H1 (cell line): ENCODE measurements at regions not wholly inside any gene's neighbourhood (a gene's known extent, or its start where the extent isn't known, plus 50 kb on each side); places are given as distances from the start of the nearest gene placed in this dataset.

Experiments
- CTCF ChIA-PET: fragments of 300-600 bp; sonication (Branson Sonifier 250); formaldehyde crosslinking; loops from one replicate; lab custom pipeline; 2021; ENCODE audit not compliant: partially characterized antibody; lab: Charles Lee
- POLR2A ChIA-PET: fragments of 300-600 bp; sonication (Branson Sonifier 250); formaldehyde crosslinking; loops from one replicate; lab custom pipeline; 2021; ENCODE audit warnings: inconsistent platforms; ENCODE audit not compliant: partially characterized antibody; lab: Charles Lee
- DNase-seq, 2 experiments: peaks; one replicate each; pipeline versions ENCODE4 v3.0.0 to v3.0.0-alpha.2; 2010 to 2022; ENCODE audit warnings: low spot score in 2 of 2, low read depth in 1 of 2, mixed read lengths in 1 of 2
- FAIRE-seq: peaks from 2 replicates; lab custom pipeline; 2011; peaks lifted over from hg19 to GRCh38; lab: Jason Lieb, UNC
- H2AFZ ChIP-seq: 2 replicates; pipeline ENCODE4 v1.8.1; 2012; ENCODE audit warnings: low read length, inconsistent platforms
- H2AK5ac ChIP-seq: 2 replicates; pipeline ENCODE4 v1.6.1; 2013; ENCODE audit warnings: low read depth, low read length
- H2BK120ac ChIP-seq: replicated peaks from 2 replicates; pipeline ENCODE3; 2013; ENCODE audit warnings: low read depth, low read length, inconsistent platforms
- H2BK12ac ChIP-seq: 2 replicates; pipeline ENCODE4 v1.6.1; 2013; ENCODE audit warnings: low read depth, low read length
- H2BK15ac ChIP-seq: 2 replicates; pipeline ENCODE4 v1.6.1; 2013; ENCODE audit warnings: low read length
- H2BK20ac ChIP-seq: 2 replicates; pipeline ENCODE4 v1.6.1; 2013; ENCODE audit warnings: low read length
- H2BK5ac ChIP-seq: 2 replicates; pipeline ENCODE4 v1.6.1; 2013; ENCODE audit warnings: low read depth, low read length
- H3K14ac ChIP-seq: 2 replicates; pipeline ENCODE4 v1.6.1; 2013; ENCODE audit warnings: inconsistent platforms; ENCODE audit not compliant: insufficient read length
- H3K18ac ChIP-seq: 2 replicates; pipeline ENCODE4 v1.6.1; 2013; ENCODE audit warnings: low read length; ENCODE audit errors: extremely low read depth
- H3K23ac ChIP-seq: 2 replicates; pipeline ENCODE4 v1.6.1; 2013; ENCODE audit warnings: inconsistent platforms; ENCODE audit not compliant: insufficient read length
- H3K23me2 ChIP-seq: 2 replicates; pipeline ENCODE4 v1.6.1; 2013; ENCODE audit warnings: low read depth, low read length
- H3K27ac ChIP-seq: 2 replicates; pipeline ENCODE4 v1.6.1; 2011; ENCODE audit warnings: low read depth, low read length, inconsistent platforms
- H3K27me3 ChIP-seq, 4 experiments: replicated peaks in 1 of 4; 1 replicate in 1 of 4; 2 replicates in 3 of 4; pipeline versions ENCODE4 v1.6.1 to v1.8.1; 2011 to 2013; ENCODE audit warnings: low read length in 3 of 4, mild to moderate bottlenecking in 3 of 4, inconsistent platforms in 2 of 4, mixed read lengths in 2 of 4, moderate library complexity in 1 of 4; ENCODE audit not compliant: control insufficient read depth in 3 of 4, insufficient read depth in 3 of 4; ENCODE audit errors: extremely low read depth in 1 of 4
- H3K36me3 ChIP-seq, 4 experiments: 2 replicates each; pipeline versions ENCODE4 v1.6.1 to v1.8.1; 2011 to 2013; ENCODE audit warnings: mild to moderate bottlenecking in 4 of 4, low read length in 3 of 4, moderate library complexity in 2 of 4, control low read depth in 1 of 4, inconsistent platforms in 1 of 4; ENCODE audit not compliant: insufficient read depth in 4 of 4, control insufficient read depth in 2 of 4
- H3K4ac ChIP-seq: replicated peaks from 2 replicates; pipeline ENCODE3; 2013; ENCODE audit warnings: low read length, low read depth, mixed read lengths, inconsistent platforms; ENCODE audit not compliant: insufficient read length
- H3K4me1 ChIP-seq, 4 experiments: replicated peaks in 1 of 4; 1 replicate in 1 of 4; 2 replicates in 3 of 4; pipeline versions ENCODE4 v1.6.1 to v1.8.1; 2011 to 2013; ENCODE audit warnings: low read length in 3 of 4, inconsistent platforms in 2 of 4, mixed read lengths in 1 of 4; ENCODE audit not compliant: insufficient read depth in 4 of 4, control insufficient read depth in 3 of 4
- H3K4me2 ChIP-seq, 2 experiments: 2 replicates each; pipeline versions ENCODE4 v1.6.1 to v1.8.1; 2011 to 2013; ENCODE audit warnings: low read depth in 2 of 2, low read length in 2 of 2, control low read depth in 1 of 2, inconsistent platforms in 1 of 2, mild to moderate bottlenecking in 1 of 2; ENCODE audit not compliant: insufficient read depth in 1 of 2
- H3K4me3 ChIP-seq, 4 experiments: fragments of 200-600, 300-600 bp in 1 of 4; sonication (generic), shearing (Covaris generic), sonication (Bioruptor Twin) in 1 of 4; 2 replicates each; pipeline versions ENCODE4 v1.5.1 to v1.8.1; 2011 to 2016; ENCODE audit warnings: low read length in 4 of 4, low read depth in 3 of 4, control low read depth in 2 of 4, inconsistent platforms in 2 of 4, mild to moderate bottlenecking in 2 of 4, mixed read lengths in 1 of 4, moderate library complexity in 1 of 4; ENCODE audit not compliant: insufficient read depth in 2 of 4; ENCODE audit errors: extremely low read depth in 1 of 4
- H3K56ac ChIP-seq: replicated peaks from 2 replicates; pipeline ENCODE3; 2013; ENCODE audit warnings: low read depth, mild to moderate bottlenecking, mixed read lengths, low read length, inconsistent platforms; ENCODE audit not compliant: insufficient read length
- H3K79me1 ChIP-seq: 2 replicates; pipeline ENCODE4 v1.6.1; 2013; ENCODE audit warnings: low read depth, low read length, control low read depth
- H3K79me2 ChIP-seq, 2 experiments: 2 replicates each; pipeline versions ENCODE4 v1.6.1 to v1.8.1; 2012 to 2013; ENCODE audit warnings: low read length in 2 of 2, mild to moderate bottlenecking in 2 of 2, inconsistent platforms in 1 of 2; ENCODE audit not compliant: insufficient read depth in 2 of 2, control insufficient read depth in 1 of 2
- H3K9ac ChIP-seq, 4 experiments: replicated peaks in 1 of 4; 1 replicate in 1 of 4; 2 replicates in 3 of 4; pipeline versions ENCODE4 v1.6.1 to v1.8.1; 2011 to 2013; ENCODE audit warnings: low read depth in 3 of 4, low read length in 3 of 4, control low read depth in 2 of 4, mild to moderate bottlenecking in 2 of 4, moderate library complexity in 2 of 4, inconsistent platforms in 1 of 4; ENCODE audit errors: extremely low read depth in 1 of 4
- H3K9me3 ChIP-seq, 2 experiments: 2 replicates each; pipeline versions ENCODE4 v1.6.1 to v1.8.1; 2012 to 2013; ENCODE audit warnings: mild to moderate bottlenecking in 2 of 2, moderate library complexity in 2 of 2, control low read depth in 1 of 2, inconsistent platforms in 1 of 2, low read depth in 1 of 2, low read length in 1 of 2, mixed read lengths in 1 of 2; ENCODE audit not compliant: insufficient read depth in 2 of 2
- H4K20me1 ChIP-seq, 2 experiments: replicated peaks in 1 of 2; 2 replicates each; pipeline versions ENCODE3 to v1.8.1; 2011 to 2013; ENCODE audit warnings: inconsistent platforms in 2 of 2, low read length in 2 of 2, mild to moderate bottlenecking in 1 of 2; ENCODE audit not compliant: insufficient read depth in 2 of 2, control insufficient read depth in 1 of 2
- H4K5ac ChIP-seq: 2 replicates; pipeline ENCODE4 v1.6.1; 2013; ENCODE audit warnings: low read length, low read depth, mixed read lengths, inconsistent platforms; ENCODE audit not compliant: insufficient read length
- H4K8ac ChIP-seq: 2 replicates; pipeline ENCODE4 v1.8.0; 2013; ENCODE audit warnings: mild to moderate bottlenecking, moderate library complexity, low read length, inconsistent platforms; ENCODE audit not compliant: insufficient read depth; ENCODE audit errors: extremely low read depth
- H4K91ac ChIP-seq: replicated peaks from 2 replicates; pipeline ENCODE3; 2013; ENCODE audit warnings: low read length, mixed read lengths, inconsistent platforms; ENCODE audit not compliant: insufficient read length
- TBP ChIP-seq: IDR thresholded peaks from 2 replicates; pipeline ENCODE4 v1.6.1; 2011; ENCODE audit warnings: low read depth, low read length, improper control_type of control experiment
- TF ChIP-seq, protein P1 (sequence below): IDR thresholded peaks from 2 replicates; pipeline ENCODE4 v1.6.1; 2011; ENCODE audit warnings: low read length, improper control_type of control experiment

DNA sequence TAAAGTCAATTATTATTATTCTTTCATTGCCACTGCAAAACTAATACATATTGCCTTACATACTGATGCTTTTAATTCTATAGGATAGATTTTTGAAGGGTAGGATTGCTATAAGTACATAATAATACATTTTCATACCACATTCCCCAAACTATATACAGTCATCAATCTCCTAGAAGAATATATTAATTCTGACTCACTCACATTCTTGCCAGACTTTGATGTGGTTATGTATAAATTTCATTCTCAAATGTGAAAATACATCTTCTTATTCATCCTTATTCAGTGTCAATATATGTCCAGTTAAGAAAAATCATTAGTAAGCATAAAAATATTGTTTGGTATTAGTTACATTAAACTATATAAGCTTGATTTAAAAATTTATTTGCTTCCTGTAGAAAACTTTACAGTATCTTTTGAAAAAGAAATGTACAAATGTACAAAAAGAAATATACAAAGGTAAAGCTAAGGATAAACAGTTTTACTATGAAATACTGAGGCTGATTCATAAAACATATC lies 458.8 kb upstream of the CNTN5 start:
- Histone ChIP-seq H3K56ac (no peak overlapping the region), H3K27ac (no peak overlapping the region), H3K79me1 (no peaks in the 10 kb centered on the region), H3K9me3 (no peaks in the 10 kb centered on the region; a peak in 1 of 4 replicates), H3K23ac (no peak overlapping the region), H2BK20ac (no peak overlapping the region), H3K4ac (no peak overlapping the region), H2AK5ac (no peak overlapping the region), H3K27me3 (no peaks in the 10 kb centered on the region), H4K91ac (no peak overlapping the region), H2BK12ac (no peak overlapping the region), H3K23me2 (no peaks in the 10 kb centered on the region), H3K18ac (no peak overlapping the region), H2BK120ac (no peak overlapping the region), H2AFZ (no peak overlapping the region), H3K4me3 (no peak overlapping the region), H4K8ac (no peak overlapping the region), H2BK5ac (no peak overlapping the region), H3K4me2 (no peak overlapping the region), H3K9ac (no peak overlapping the region), H3K14ac (no peak overlapping the region), H3K36me3 (no peaks in the 10 kb centered on the region), H4K5ac (no peak overlapping the region), H4K20me1 (no peaks in the 10 kb centered on the region), H3K4me1 (no peaks in the 10 kb centered on the region), H3K79me2 (no peaks in the 10 kb centered on the region), H2BK15ac (no peak overlapping the region)
- FAIRE-seq (no peak), DNase-seq (no peak)
- CTCF ChIA-PET: no interaction called here
- POLR2A ChIA-PET: no interaction called here
- TF ChIP-seq, protein P1, sequence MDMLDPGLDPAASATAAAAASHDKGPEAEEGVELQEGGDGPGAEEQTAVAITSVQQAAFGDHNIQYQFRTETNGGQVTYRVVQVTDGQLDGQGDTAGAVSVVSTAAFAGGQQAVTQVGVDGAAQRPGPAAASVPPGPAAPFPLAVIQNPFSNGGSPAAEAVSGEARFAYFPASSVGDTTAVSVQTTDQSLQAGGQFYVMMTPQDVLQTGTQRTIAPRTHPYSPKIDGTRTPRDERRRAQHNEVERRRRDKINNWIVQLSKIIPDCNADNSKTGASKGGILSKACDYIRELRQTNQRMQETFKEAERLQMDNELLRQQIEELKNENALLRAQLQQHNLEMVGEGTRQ: no peak
- no peak for TF ChIP-seq TBP
